H1 (cell line): ENCODE measurements at regions not wholly inside any gene's neighbourhood (a gene's known extent, or its start where the extent isn't known, plus 50 kb on each side); places are given as distances from the start of the nearest gene placed in this dataset.

Experiments used
- CTCF ChIA-PET: fragments of 300-600 bp; sonication (Branson Sonifier 250); formaldehyde crosslinking; loops from one replicate; lab custom pipeline; 2021; ENCODE audit not compliant: partially characterized antibody; lab: Charles Lee
- POLR2A ChIA-PET: fragments of 300-600 bp; sonication (Branson Sonifier 250); formaldehyde crosslinking; loops from one replicate; lab custom pipeline; 2021; ENCODE audit warnings: inconsistent platforms; ENCODE audit not compliant: partially characterized antibody; lab: Charles Lee
- DNase-seq, 2 experiments: peaks; one replicate each; pipeline versions ENCODE4 v3.0.0 to v3.0.0-alpha.2; 2010 to 2022; ENCODE audit warnings: low spot score in 2 of 2, low read depth in 1 of 2, mixed read lengths in 1 of 2
- FAIRE-seq: peaks from 2 replicates; lab custom pipeline; 2011; peaks lifted over from hg19 to GRCh38; lab: Jason Lieb, UNC
- H2AFZ ChIP-seq: 2 replicates; pipeline ENCODE4 v1.8.1; 2012; ENCODE audit warnings: low read length, inconsistent platforms
- H2AK5ac ChIP-seq: 2 replicates; pipeline ENCODE4 v1.6.1; 2013; ENCODE audit warnings: low read depth, low read length
- H2BK120ac ChIP-seq: replicated peaks from 2 replicates; pipeline ENCODE3; 2013; ENCODE audit warnings: low read depth, low read length, inconsistent platforms
- H2BK12ac ChIP-seq: 2 replicates; pipeline ENCODE4 v1.6.1; 2013; ENCODE audit warnings: low read depth, low read length
- H2BK15ac ChIP-seq: 2 replicates; pipeline ENCODE4 v1.6.1; 2013; ENCODE audit warnings: low read length
- H2BK20ac ChIP-seq: 2 replicates; pipeline ENCODE4 v1.6.1; 2013; ENCODE audit warnings: low read length
- H2BK5ac ChIP-seq: 2 replicates; pipeline ENCODE4 v1.6.1; 2013; ENCODE audit warnings: low read depth, low read length
- H3K14ac ChIP-seq: 2 replicates; pipeline ENCODE4 v1.6.1; 2013; ENCODE audit warnings: inconsistent platforms; ENCODE audit not compliant: insufficient read length
- H3K18ac ChIP-seq: 2 replicates; pipeline ENCODE4 v1.6.1; 2013; ENCODE audit warnings: low read length; ENCODE audit errors: extremely low read depth
- H3K23ac ChIP-seq: 2 replicates; pipeline ENCODE4 v1.6.1; 2013; ENCODE audit warnings: inconsistent platforms; ENCODE audit not compliant: insufficient read length
- H3K23me2 ChIP-seq: 2 replicates; pipeline ENCODE4 v1.6.1; 2013; ENCODE audit warnings: low read depth, low read length
- H3K27ac ChIP-seq: 2 replicates; pipeline ENCODE4 v1.6.1; 2011; ENCODE audit warnings: low read depth, low read length, inconsistent platforms
- H3K27me3 ChIP-seq, 4 experiments: replicated peaks in 1 of 4; 1 replicate in 1 of 4; 2 replicates in 3 of 4; pipeline versions ENCODE4 v1.6.1 to v1.8.1; 2011 to 2013; ENCODE audit warnings: low read length in 3 of 4, mild to moderate bottlenecking in 3 of 4, inconsistent platforms in 2 of 4, mixed read lengths in 2 of 4, moderate library complexity in 1 of 4; ENCODE audit not compliant: control insufficient read depth in 3 of 4, insufficient read depth in 3 of 4; ENCODE audit errors: extremely low read depth in 1 of 4
- H3K36me3 ChIP-seq, 4 experiments: 2 replicates each; pipeline versions ENCODE4 v1.6.1 to v1.8.1; 2011 to 2013; ENCODE audit warnings: mild to moderate bottlenecking in 4 of 4, low read length in 3 of 4, moderate library complexity in 2 of 4, control low read depth in 1 of 4, inconsistent platforms in 1 of 4; ENCODE audit not compliant: insufficient read depth in 4 of 4, control insufficient read depth in 2 of 4
- H3K4ac ChIP-seq: replicated peaks from 2 replicates; pipeline ENCODE3; 2013; ENCODE audit warnings: low read length, low read depth, mixed read lengths, inconsistent platforms; ENCODE audit not compliant: insufficient read length
- H3K4me1 ChIP-seq, 4 experiments: replicated peaks in 1 of 4; 1 replicate in 1 of 4; 2 replicates in 3 of 4; pipeline versions ENCODE4 v1.6.1 to v1.8.1; 2011 to 2013; ENCODE audit warnings: low read length in 3 of 4, inconsistent platforms in 2 of 4, mixed read lengths in 1 of 4; ENCODE audit not compliant: insufficient read depth in 4 of 4, control insufficient read depth in 3 of 4
- H3K4me2 ChIP-seq, 2 experiments: 2 replicates each; pipeline versions ENCODE4 v1.6.1 to v1.8.1; 2011 to 2013; ENCODE audit warnings: low read depth in 2 of 2, low read length in 2 of 2, control low read depth in 1 of 2, inconsistent platforms in 1 of 2, mild to moderate bottlenecking in 1 of 2; ENCODE audit not compliant: insufficient read depth in 1 of 2
- H3K4me3 ChIP-seq, 4 experiments: fragments of 200-600, 300-600 bp in 1 of 4; sonication (generic), shearing (Covaris generic), sonication (Bioruptor Twin) in 1 of 4; 2 replicates each; pipeline versions ENCODE4 v1.5.1 to v1.8.1; 2011 to 2016; ENCODE audit warnings: low read length in 4 of 4, low read depth in 3 of 4, control low read depth in 2 of 4, inconsistent platforms in 2 of 4, mild to moderate bottlenecking in 2 of 4, mixed read lengths in 1 of 4, moderate library complexity in 1 of 4; ENCODE audit not compliant: insufficient read depth in 2 of 4; ENCODE audit errors: extremely low read depth in 1 of 4
- H3K56ac ChIP-seq: replicated peaks from 2 replicates; pipeline ENCODE3; 2013; ENCODE audit warnings: low read depth, mild to moderate bottlenecking, mixed read lengths, low read length, inconsistent platforms; ENCODE audit not compliant: insufficient read length
- H3K79me1 ChIP-seq: 2 replicates; pipeline ENCODE4 v1.6.1; 2013; ENCODE audit warnings: low read depth, low read length, control low read depth
- H3K79me2 ChIP-seq, 2 experiments: 2 replicates each; pipeline versions ENCODE4 v1.6.1 to v1.8.1; 2012 to 2013; ENCODE audit warnings: low read length in 2 of 2, mild to moderate bottlenecking in 2 of 2, inconsistent platforms in 1 of 2; ENCODE audit not compliant: insufficient read depth in 2 of 2, control insufficient read depth in 1 of 2
- H3K9ac ChIP-seq, 4 experiments: replicated peaks in 1 of 4; 1 replicate in 1 of 4; 2 replicates in 3 of 4; pipeline versions ENCODE4 v1.6.1 to v1.8.1; 2011 to 2013; ENCODE audit warnings: low read depth in 3 of 4, low read length in 3 of 4, control low read depth in 2 of 4, mild to moderate bottlenecking in 2 of 4, moderate library complexity in 2 of 4, inconsistent platforms in 1 of 4; ENCODE audit errors: extremely low read depth in 1 of 4
- H3K9me3 ChIP-seq, 2 experiments: 2 replicates each; pipeline versions ENCODE4 v1.6.1 to v1.8.1; 2012 to 2013; ENCODE audit warnings: mild to moderate bottlenecking in 2 of 2, moderate library complexity in 2 of 2, control low read depth in 1 of 2, inconsistent platforms in 1 of 2, low read depth in 1 of 2, low read length in 1 of 2, mixed read lengths in 1 of 2; ENCODE audit not compliant: insufficient read depth in 2 of 2
- H4K20me1 ChIP-seq, 2 experiments: replicated peaks in 1 of 2; 2 replicates each; pipeline versions ENCODE3 to v1.8.1; 2011 to 2013; ENCODE audit warnings: inconsistent platforms in 2 of 2, low read length in 2 of 2, mild to moderate bottlenecking in 1 of 2; ENCODE audit not compliant: insufficient read depth in 2 of 2, control insufficient read depth in 1 of 2
- H4K5ac ChIP-seq: 2 replicates; pipeline ENCODE4 v1.6.1; 2013; ENCODE audit warnings: low read length, low read depth, mixed read lengths, inconsistent platforms; ENCODE audit not compliant: insufficient read length
- H4K8ac ChIP-seq: 2 replicates; pipeline ENCODE4 v1.8.0; 2013; ENCODE audit warnings: mild to moderate bottlenecking, moderate library complexity, low read length, inconsistent platforms; ENCODE audit not compliant: insufficient read depth; ENCODE audit errors: extremely low read depth
- H4K91ac ChIP-seq: replicated peaks from 2 replicates; pipeline ENCODE3; 2013; ENCODE audit warnings: low read length, mixed read lengths, inconsistent platforms; ENCODE audit not compliant: insufficient read length
- SUZ12 ChIP-seq: fragments of 200-600 bp; sonication (generic); IDR thresholded peaks from 2 replicates; pipeline ENCODE4 v1.6.1; 2012; ENCODE audit warnings: mild to moderate bottlenecking, inconsistent platforms, low read length, moderate library complexity, mixed read lengths
- TAF7 ChIP-seq: optimal IDR thresholded peaks from 2 replicates; pipeline ENCODE3; 2011; ENCODE audit warnings: low read depth, mild to moderate bottlenecking, inconsistent platforms, low read length, moderate library complexity, borderline replicate concordance

DNA sequence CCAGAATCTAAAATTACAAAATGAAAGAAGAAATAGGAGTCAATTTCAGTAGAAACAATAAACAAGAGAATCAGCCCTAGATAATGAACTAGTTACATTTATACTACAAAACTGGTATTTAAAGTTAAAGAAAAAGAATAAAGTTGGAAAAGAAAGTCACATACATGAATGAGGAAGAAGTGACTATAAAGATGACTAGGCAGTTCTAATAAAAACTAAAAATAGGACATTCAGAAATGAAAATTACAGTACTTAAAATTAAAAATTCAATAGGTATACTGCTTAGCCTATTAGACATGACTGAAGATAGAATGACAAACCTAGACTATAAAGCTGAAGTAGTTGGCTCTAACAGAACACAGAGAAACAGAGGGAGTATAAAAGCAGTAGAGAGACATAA is 108.8 kb downstream of the AHR start:
- no peak overlapping the region for H2BK20ac ChIP-seq
- no peaks in the 10 kb centered on the region for H3K4me1 ChIP-seq
- H4K8ac ChIP-seq: no peak overlapping the region
- H3K36me3 ChIP-seq: no peaks in the 10 kb centered on the region
- H3K79me2 ChIP-seq: no peaks in the 10 kb centered on the region
- no peak overlapping the region for H2AK5ac ChIP-seq
- H4K91ac ChIP-seq: no peak overlapping the region
- H2BK120ac ChIP-seq: no peak overlapping the region
- H4K20me1 ChIP-seq: no peaks in the 10 kb centered on the region
- H3K4ac ChIP-seq: no peak overlapping the region
- H2BK12ac ChIP-seq: no peak overlapping the region
- POLR2A ChIA-PET: interaction anchor here (0.9 kb wide), 1 partner anchor 33 kb away, joined by 3 read pairs; no protein-coding TSS in a partner anchor
- H2BK5ac ChIP-seq: no peak overlapping the region
- H4K5ac ChIP-seq: no peak overlapping the region
- CTCF ChIA-PET: interaction anchor here (2.2 kb wide), 1 partner anchor 424 kb away, joined by 6 read pairs; no protein-coding TSS in a partner anchor
- H3K4me3 ChIP-seq: no peak overlapping the region
- no peak overlapping the region for H3K27ac ChIP-seq
- H3K18ac ChIP-seq: no peak overlapping the region
- no peaks in the 10 kb centered on the region for H3K79me1 ChIP-seq
- no peak overlapping the region for H2BK15ac ChIP-seq
- H3K27me3 ChIP-seq: no peaks in the 10 kb centered on the region
- no peak overlapping the region for H3K23ac ChIP-seq
- no peak overlapping the region for H3K56ac ChIP-seq
- no peak overlapping the region for H3K9ac ChIP-seq
- H3K9me3 ChIP-seq: no peaks in the 10 kb centered on the region
- FAIRE-seq (no peak), DNase-seq (no peak)
- no peak overlapping the region for H3K4me2 ChIP-seq
- no peaks in the 10 kb centered on the region for H3K23me2 ChIP-seq
- no peak overlapping the region for H3K14ac ChIP-seq
- no peak overlapping the region for H2AFZ ChIP-seq
- TF ChIP-seq TAF7 (no peak), SUZ12 (no peak)
